GM21423 (cell line): ENCODE measurements at regions not wholly inside any gene's neighbourhood (a gene's known extent, or its start where the extent isn't known, plus 50 kb on each side); places are given as distances from the start of the nearest gene placed in this dataset.

Source experiments
- ATAC-seq: cut with Tn5 transposase; IDR thresholded peaks from one replicate; pipeline ENCODE4 v1.9.1; 2021; ENCODE audit warnings: mild to moderate bottlenecking, moderate library complexity; ENCODE audit not compliant: unreplicated experiment

DNA sequence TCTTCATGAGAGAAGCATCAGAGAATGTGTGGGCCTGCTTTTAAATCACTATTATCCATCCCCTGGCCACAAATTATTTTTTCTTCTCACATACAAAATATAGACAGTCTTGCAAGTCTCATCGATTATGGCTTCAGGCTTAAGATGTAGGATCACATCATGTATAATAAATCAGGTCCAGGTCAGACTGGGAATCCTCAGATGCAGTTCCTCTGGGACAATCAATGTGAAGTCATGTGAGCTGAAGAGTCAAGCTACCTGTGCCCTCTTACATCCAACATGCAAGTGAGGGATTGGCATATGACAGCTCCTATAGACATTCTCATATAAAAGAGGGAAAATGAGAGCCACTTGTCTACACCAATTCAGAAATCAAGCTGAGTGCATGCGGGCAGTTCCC, 631.8 kb downstream of the PTPRU start:
- ATAC-seq: no peak

DNA sequence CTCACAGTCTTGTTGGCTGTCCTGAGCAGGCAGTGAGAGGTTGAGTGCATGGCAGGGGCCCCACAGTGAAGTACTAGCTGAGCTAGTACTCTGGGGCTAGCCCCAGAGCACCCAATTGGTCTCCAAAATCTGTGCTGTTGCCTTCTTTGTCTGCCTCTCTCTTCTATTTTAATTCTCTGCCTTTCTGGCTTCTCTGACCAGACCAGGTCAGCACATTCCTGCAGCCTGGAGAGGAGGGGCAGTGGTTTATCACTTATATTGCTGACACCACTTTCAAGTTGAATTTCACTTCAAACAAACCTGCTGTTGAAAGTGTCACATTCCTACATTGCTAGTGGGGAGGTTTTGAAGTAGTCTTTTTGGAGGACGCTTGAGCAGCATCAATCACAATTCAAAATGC, 628.7 kb downstream of the PTPRU start:
- ATAC-seq: no peak

DNA sequence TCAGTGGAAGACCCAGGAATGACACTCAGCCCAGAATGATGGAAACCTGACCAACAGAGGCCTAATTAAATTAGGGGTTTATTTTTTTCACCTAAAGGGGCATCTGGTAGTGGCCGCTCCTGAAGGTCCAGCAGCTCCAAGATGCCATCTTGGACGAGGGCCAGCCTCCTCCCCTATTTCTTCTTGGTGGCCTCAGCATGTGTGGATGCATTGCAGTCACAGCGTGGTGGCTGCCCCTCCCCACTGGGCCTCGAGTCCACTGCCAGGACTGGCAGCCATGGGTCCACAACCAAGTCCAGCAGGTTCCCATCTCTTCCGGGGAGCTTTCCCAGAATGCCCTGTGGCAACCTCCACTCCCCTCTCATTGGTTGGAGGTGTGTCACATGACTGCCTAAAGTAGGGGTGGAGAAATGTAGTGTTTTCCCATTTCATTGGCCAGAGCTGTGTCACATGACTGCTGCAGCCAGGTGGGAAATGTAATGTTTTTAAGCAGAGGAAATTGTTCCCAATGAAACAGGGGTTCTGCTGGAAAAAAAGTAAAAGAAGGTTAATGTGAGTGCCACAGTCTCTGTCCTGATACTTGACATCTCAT, 628.2 kb downstream of the PTPRU start:
- ATAC-seq: no peak

GRCh38 chr1:29861922-29862321, 625.6 kb downstream of the PTPRU start:
- no peak for ATAC-seq

DNA sequence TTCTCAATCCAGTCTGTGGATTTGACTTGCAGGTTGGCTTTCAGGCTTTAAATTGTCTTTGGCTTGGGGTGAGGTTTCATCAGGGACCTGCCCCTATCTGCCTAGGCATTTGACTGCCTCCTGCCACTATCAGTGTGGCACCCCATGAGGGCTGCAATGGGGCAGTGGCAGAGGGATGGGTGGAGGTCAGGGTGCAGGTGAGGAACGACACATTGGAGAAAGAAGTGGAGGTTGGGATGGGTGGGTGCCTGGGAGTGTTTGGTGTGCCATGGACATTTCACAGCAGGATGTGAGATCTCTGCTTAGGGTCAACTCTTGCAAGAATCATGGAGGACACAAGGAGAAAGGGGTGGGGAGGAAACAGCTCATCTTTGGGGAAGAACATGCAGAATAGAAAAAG, 625.1 kb downstream of the PTPRU start:
- no peak for ATAC-seq

GRCh38 chr1:29860681-29861080, 624.4 kb downstream of the PTPRU start:
- ATAC-seq: no peak

DNA sequence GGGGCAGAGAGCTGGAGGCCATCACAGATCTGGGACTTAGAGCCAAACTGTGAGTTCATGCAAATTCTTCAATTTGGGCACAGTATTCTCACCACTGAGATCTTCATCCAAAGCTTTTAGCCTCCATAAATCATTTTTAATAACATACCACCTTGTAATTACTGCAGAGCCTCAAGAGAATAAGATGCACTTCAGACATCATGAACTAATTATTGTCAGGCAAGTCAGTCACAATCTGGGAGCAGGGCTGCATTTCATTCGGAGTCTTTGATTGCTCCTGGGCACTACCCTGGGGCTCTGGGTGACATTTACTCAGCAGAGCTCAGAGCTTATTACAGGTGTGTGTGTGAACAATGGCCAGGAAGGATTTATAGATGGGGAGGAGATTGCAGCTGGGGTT, 623.7 kb downstream of the PTPRU start:
- ATAC-seq: no peak

DNA sequence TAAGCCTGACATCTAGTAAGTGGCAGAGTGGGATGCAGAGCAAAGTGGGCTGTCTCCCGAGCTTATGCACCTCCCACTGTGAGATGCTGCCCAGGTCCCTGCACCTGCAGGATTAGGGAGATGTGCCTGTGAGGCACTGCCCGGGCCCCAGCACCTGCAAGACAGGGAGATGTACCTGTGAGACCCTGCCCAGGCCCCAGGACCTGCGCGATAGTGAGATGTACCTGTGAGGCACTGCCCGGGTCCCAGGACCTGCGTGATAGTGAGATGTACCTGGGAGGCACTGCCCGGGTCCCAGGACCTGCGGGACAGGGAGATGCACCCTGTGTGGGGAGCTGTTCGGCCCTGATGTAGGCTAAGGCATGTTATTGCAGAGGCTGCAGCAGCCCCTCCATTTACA, 622.8 kb downstream of the PTPRU start:
- ATAC-seq: no peak

- no peak for ATAC-seq
Observed at GRCh38 chr1:29858646-29859045, 622.3 kb downstream of the PTPRU start.

DNA sequence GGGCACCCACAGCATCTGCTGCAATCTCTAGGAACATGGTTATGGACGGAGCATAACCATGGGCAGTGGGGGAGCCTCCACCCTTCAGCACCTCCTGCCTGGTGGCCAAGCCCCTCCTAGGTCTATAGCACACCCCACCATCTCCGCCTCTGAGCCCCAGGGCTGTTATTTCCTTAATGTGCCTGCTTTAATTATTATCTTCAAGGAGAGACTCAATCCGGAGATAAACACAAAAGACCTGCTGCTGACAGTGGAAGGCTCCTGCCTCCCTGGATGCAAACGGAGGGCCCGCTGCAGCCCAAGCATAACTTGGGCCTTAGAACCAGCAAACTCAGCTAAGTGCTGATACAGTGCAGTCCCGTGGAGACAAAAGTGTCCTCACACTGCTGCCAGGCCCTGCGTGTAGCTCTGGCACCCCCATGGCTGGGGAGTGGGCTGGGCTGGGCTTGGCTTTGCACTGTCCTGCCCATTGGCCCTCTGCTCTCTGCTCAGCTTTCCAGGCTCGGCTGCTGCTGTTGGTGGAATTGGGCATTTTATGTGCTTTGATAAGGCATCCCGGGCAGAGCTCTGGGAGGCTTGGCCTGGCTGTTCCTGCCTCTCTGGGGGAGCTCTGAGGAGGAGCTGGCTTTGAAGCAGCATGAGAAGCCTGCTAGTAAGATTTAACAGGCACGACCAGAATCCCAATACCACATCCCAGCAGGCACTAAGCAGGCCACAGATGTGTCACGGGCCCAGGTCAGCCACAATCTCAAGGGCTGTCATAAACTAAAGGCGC, 620.2 kb downstream of the PTPRU start:
- no peak for ATAC-seq

GRCh38 chr1:29855561-29856160, 619.3 kb downstream of the PTPRU start:
- no peak for ATAC-seq

DNA sequence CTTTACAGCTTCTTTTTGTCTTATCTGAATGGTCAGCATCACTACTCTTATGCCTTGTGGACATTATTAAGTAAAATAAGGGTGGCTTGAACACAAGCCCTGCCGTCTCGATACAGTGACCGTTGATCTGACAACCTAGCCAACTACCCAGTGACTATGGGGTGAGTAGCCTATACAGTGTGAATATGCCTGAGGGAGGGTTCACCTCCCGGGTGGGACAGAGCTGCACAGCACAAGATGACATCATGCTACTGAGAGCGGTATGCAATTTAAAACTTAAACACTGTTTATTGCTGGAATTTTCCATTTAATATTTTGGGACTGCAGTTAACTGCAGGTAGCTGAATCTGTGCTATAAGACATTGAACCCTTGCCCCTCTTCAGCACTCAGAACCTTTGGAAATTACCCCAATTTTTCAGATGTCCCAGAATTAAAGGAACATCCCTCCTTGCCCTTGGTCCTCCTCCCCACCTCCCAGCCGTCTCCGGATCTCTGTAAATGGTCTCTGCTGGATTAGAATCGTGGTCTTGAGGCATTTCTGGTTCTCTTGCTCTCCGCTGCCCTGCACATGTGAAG, 618.5 kb downstream of the PTPRU start:
- no peak for ATAC-seq

- ATAC-seq: no peak
Observed at GRCh38 chr1:29853716-29854330, 617.5 kb downstream of the PTPRU start.

DNA sequence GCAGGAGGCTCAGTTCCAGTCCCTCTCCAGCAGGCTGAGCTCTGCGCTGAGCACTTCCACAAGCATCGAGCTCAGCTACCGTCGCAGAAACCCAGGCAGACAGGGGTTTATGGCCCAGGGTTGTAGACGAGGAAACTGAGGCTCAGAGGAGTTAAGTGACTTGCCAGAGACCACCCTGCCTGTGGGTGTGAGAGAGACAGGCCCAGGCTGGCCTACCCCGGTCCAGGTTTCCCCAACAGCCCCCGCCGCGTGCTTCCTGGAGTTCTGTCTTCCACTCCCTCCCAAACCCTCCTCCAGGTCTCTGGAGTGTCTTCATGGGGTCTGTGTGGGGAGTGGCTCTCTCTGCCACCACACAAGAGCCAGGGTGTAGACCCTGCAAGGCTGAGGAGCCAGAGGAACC, 615.9 kb downstream of the PTPRU start:
- no peak for ATAC-seq

DNA sequence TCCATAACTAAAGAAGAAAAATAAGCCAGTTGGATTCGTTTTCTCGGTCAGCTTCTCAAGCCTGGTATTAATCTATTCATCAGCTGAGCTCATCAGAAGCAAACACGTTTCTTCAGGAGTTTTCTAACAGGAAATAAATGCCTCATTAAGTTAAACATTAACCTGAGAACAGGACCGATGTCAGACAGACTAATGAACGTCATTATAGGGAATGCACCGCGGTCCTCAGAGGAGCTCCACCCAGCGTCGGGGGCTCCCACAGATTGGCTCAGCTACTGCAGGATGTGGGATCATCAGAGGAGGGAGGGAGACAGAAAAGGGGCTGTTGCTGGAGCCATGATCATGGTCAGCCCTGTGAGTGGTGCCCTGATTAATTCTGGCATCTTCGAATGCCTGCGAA, 615.4 kb downstream of the PTPRU start:
- ATAC-seq: no peak

DNA sequence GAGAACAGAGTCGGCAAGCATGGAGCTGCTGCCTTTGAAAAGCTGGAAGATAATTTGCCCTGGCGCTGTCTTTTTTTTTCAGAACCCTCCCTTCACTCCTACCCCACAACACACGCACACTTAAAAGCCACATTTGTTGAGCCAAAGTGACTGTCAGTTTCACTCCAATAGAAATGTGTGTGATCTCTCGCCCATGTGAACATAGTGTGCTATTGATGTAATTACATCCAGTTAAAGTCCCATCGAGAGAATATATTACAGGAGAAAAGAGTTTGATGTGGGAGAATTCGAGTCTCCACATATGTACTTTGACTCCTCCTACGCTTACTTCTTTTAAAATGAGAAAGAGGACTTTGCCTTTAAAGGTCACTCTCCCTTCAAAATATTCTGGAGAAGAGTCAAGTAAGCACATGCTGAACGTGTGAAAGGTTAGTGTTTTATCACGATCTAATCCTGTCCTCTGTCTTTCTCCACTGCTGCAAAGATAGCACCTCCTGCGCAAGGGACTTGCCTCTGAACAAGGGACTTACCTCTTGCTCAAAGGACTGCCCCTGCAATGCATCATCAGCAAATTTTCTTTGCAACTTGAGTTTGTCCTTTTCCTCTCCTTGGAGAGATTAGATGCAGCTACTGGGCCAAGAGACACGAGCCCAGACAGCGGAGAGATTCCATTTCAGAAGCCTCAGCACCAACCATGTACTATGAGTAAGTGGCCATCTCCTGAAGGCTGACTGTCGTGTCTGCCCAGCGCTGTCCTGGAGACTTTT, 613.9 kb downstream of the PTPRU start:
- no peak for ATAC-seq

DNA sequence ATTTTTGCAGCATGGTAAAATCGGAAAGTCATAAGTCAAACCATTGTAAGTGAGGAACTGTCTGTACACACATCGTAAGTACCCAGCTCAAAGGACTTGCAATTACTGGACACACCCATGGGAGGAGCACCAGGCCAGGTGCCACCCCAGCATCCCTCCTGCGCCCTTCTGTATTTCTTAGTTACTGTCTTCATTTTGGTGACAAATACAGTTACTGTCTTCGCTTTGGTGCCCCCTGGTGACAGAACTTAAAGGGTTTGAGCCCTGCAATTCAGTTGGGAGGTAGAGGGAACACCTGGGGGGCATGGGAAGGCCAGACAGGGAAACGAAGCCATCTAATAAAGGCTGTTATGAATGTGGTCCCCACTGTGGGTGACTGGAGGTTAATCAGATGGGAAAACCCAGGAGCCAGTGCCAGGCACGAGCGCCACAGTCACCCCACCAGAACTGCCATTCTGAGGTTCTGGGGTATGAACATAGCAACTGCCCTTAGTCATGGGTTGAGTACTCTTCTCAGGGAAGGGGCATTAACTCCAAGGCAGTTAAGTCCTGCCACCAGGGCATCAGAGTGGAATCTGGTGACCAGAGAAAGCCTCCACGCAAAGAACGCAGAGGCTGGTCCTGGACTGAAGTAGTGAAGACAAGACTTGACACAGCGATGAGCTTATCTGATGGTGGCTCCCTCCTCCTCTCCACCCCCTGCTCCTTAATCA, 612.9 kb downstream of the PTPRU start:
- no peak for ATAC-seq

GRCh38 chr1:29845910-29846309, 609.6 kb downstream of the PTPRU start:
- no peak for ATAC-seq

DNA sequence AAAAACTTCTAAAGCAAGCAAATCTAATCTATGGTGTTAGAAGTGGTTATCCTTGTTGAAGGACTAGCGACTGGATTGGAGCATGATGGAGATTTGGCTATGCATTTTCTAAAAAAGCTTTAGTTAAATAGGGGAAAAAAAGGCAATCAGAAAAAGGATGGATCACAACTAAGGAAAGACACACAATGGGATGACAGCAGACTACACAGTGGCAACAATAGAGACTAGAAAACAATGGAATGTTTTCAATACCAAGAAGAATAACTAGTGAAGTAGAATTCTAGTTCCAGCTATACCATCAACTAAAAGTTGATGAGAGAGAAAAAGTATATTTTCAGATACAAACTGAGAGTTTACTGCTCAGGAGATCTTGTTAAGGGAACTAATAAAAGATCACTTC, 605.8 kb downstream of the PTPRU start:
- no peak for ATAC-seq

- ATAC-seq: no peak
Observed at GRCh38 chr1:29839726-29840125, 603.4 kb downstream of the PTPRU start.
